DMS153 treated with DMSO at 0.1 percent for 48 hours (cell line): ENCODE measurements at regions not wholly inside any gene's neighbourhood (a gene's known extent, or its start where the extent isn't known, plus 50 kb on each side); places are given as distances from the start of the nearest gene placed in this dataset.

Experiments
- DNase-seq: peaks from one replicate; lab custom pipeline; 2025; ENCODE audit not compliant: unreplicated experiment; lab: John Stamatoyannopoulos, UW

GRCh38 chr12:88957358-88957757 lies 377.1 kb upstream of the KITLG start:
- no peak for DNase-seq

DNA sequence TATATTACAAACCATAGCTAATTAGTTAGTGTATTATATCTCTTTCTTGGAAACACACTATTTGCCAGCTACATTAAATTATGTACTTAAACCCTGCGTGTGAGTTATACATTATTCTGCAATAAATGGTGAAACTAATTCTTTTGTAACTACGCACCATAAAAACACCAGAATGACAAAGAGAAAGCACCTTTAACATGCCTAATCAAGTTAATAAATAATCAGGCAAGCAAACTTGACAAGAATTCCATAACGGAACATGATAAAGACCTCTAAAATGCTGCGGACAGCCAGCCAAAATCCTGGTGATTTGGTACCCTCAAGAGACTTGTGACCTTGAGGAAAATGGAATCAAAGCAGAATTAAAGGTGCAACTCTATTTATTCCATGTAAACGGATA lies 375.3 kb upstream of the KITLG start:
- DNase-seq, result no peak

DNA sequence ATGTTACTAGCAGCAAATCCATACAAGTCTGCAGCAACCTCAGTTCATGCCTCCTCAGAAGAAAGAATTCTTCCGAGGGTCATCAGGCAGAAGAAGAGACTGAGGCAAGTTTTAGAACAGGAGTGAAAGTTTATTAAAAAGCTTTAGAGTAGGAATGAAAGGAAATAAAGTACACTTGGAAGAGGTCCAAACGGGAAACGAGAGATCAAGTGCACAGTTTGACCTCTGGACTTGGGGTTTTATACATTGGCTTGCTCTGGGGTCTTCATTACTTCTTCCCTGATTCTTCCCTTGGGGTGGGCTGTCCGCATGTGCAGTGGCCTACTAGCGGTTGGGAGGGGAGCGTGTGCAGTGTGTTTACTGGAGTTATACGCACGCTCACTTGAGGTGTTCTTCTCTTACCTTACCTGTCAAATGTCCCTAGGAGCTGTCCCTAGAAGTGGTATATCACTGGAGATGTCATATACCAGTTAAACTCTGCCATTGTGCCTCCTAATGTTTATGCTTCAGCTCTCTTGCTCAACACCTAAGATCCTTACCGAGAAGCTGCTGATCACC lies 372.8 kb upstream of the KITLG start:
- no peak for DNase-seq

DNA sequence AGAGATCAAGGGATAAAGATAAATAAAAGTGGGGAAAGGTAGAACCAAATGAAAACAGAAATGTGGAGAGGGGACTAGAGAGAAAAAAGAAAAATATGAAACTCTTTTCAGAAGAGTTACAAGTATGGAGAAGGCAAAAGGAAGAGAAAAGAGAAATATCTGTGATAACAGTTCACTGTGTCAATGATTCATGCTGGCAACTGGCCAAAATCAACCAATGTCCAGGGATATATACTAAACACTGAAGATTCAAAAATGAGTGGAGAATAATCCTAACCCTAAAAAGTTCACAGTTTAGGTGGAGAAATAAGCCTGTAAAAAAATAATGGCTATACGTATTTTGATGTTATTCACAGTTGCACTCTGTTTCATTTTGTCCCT lies 372.3 kb upstream of the KITLG start:
- no peak for DNase-seq

- DNase-seq, result no peak
These were observed 371.7 kb upstream of the KITLG start for GRCh38 chr12:88951860-88952561.

DNA sequence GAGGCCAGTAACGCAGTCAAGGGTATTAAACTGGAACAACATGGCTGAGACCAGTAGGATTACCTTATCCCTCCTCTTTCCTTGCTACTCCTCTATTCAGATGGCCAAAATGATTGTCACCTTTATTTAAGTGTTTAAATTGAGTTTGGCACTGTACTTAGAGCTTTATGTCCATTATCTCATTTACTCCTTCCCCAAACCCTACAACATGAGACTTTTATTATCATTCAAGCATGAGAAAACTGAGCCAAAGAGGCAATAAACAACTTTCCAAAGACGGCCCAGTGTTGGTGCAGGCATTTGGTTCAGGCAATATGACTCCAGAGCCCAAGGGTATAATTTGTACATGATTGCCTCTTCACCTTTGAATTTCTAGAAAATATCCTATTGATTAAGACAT lies 370.9 kb upstream of the KITLG start:
- DNase-seq, result no peak

DNA sequence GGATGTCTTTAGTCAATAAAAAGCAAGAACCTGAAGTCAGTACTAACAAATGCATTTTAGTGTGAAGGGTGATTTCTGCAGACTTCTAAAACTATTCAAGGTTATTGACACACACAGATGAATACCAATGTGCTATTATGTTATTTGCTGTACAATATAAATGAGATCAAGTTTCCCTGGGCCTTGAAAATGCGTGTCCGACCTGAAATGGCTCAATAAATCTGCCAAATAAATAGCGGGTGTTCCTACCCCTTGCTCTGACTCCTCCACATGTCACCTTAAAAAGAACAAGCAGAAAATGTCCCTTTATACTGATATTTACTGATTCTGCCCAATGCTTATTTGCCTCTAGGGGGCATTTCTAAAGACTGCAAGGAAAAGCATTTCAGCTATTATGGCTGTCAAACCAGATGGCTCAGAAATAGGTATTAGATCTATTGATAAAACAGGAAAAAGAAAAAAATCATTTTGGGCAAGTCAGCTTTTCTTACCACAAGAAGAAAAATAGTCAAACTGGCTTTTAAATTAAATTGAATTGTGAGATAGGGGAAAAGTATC lies 367.3 kb upstream of the KITLG start:
- DNase-seq, result no peak

DNA sequence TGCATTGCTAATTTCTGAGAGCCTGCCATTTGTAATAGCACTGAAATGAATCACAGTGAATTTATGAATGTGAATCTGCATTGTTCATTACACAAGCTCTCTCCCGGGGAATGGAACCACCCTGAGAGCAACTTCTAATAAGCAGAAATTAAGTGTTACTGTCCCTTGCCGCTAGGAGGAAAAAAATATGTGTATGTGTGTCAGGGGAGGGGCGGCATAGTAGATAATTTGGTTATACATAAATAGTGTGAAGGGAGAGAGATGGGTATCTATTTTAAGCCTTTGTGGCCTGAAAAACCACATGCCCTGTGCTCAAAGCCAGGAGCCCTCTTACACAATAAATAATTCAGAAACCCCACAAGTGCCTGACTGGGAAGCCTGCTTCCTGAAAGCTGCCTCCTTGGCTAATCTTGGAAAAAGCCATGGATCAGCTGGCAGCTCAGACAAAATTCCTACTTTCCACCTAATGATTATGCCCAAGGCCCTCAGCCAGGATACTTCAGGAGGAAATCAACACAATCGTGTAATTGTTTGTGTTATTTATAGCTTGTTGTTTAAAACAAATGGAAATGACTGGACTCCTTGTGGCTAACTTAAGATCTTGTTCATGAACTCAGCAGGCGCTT lies 366.2 kb upstream of the KITLG start:
- no peak for DNase-seq

DNA sequence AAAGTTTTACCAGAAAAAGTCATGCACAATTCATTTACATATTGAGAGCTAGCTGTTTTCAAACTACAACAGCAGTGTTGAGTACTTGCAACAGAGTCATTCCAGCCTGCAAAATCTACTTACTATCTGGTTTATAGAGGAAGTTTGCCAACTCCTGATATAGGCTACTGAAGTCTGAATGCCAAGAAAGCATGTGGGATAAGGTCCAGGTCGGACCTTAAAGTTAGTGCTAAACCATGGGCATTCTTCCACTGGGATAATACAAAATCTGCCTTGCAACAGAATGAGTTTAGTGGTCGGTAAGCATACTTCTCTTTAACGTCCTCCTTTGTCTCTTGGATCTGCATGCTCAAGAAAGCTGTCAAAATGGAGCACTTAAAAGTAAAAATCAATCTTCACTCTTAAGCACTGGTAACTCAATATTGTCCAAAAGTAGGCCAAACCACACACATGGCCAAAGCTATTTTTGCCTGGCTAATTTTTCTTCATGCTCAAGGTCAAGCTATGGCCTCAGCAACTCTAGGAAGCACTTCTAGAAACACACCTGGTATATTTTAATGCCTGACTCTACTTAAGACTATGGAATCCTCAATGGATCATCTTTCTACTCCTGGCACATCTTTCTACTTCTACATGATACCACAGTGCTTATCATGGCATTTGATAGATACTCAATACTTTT lies 364.9 kb upstream of the KITLG start:
- no peak for DNase-seq

DNA sequence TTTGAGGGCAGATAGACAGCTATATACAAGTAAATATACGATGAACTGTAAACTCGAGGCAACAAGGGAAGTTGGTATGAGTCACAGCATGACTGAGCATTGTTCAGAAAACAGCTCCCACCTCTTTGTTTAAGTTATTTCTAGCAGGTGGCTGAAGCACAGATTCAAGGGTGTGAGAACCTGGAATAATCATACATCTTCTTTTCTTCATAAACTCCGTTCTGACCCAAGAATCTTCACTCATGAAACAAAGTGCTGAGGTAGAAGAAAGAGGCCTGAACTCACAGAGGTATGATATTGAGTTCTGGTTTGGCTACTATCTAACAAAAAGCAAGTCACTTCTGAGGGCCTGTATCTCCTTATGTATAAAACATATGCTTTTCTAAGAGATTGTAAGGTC lies 364.1 kb upstream of the KITLG start:
- no peak for DNase-seq

DNA sequence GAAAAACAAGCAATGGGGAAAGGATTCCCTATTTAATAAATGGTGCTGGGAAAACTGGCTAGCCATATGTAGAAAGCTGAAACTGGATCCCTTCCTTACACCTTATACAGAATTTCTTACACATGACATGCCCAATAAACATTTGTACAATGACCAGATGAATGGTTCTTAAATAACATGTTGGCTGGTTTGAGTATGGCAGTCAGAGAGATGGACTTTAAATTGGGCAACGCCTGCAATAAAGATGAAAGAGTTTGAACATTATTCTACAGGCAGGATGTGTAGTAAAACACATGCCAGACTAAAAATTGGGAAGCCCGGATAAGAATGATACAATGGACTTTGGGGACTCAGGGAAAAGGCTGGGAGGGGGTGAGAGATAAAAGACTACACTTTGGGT lies 360.6 kb upstream of the KITLG start:
- no peak for DNase-seq

- no peak for DNase-seq
These were observed 355.6 kb upstream of the KITLG start for GRCh38 chr12:88935856-88936255.

DNA sequence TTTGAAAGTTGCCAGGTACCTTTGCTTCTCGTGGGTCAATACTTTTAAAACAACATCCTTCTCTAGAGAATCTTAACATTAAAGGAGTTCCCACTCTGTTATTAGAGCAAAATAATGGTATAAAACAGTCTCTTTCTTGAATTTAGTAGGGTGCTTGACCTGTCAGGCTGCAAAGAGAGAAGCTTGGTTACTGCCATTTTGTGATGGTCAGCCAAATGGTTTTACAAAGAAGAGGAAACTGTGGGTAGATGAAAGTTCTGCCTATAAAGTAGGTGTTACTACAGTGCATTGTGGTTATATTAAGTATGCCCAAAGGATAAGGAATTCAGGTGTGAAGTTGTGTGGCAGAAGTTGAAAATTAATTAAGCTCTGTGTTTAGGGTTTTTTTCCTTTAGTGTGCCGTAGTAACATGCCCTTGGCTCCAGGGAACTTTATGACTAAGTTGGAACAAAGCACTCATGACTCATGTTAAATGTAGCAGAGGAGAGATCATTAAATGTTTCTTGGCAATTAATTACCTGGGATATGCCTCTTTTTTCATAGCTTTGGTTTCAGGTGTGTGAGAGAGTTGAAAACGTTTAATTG lies 354.0 kb upstream of the KITLG start:
- DNase-seq, result no peak

DNA sequence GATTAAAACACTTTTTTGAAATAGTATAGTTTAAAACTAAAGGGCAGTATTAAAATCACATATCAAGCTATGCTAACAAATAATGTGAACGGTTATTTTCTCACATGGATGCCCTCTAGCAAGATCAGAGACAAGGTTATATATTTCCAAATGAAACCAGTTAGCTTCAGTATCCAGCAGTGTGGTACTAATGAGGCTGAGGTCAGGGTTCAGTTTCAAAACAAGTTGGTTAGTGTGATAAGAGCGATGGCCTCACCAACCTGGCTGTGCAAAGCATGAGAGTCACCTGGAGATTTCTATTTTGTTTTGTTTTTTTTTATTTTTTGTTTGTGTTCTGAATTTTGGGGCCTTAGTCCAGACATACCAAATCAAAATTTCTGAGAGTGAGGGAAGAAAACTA lies 352.2 kb upstream of the KITLG start:
- DNase-seq, result no peak

- no peak for DNase-seq
These were observed 351.3 kb upstream of the KITLG start for GRCh38 chr12:88931598-88931997.

DNA sequence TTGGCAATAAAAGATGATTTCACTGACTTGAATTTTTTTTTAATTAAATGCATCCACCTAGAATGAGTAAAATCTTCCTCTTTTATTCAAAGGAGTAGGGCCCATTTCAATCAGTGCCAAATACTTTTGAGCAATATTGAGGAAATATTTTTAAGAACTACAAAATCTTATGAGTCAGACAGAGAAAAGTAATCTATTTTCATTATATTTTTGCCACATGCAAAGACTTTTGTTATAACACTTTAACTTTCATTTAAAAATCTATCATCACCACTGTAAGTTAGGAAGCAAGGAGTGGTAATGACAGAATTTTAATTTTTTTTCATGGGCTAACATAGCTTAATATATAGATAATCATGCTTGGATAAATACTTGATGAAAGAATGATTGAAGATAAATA lies 345.2 kb upstream of the KITLG start:
- no peak for DNase-seq

- no peak for DNase-seq
These were observed 343.9 kb upstream of the KITLG start for GRCh38 chr12:88924162-88924561.

- DNase-seq, result no peak
These were observed 343.4 kb upstream of the KITLG start for GRCh38 chr12:88923631-88924030.

DNA sequence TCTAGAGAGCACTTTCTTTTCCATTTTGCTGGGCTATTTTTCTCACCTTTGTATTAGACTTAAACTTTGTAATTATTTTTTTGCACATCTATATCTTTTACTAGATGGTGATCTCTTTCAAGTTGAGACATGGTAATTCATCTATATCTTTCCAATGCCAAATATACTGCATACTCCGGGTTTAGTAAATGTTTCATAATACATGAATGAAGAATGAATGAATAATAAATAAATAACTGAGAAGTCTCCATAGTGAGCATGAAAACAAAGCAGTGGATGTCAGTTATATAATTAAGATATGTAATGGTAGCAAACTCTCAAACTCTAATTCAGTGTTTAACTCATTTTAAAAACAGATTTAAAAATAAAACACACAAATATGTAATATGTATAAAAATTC lies 342.5 kb upstream of the KITLG start:
- no peak for DNase-seq

GRCh38 chr12:88921890-88922532 lies 341.7 kb upstream of the KITLG start:
- no peak for DNase-seq

GRCh38 chr12:88921434-88921833 lies 341.2 kb upstream of the KITLG start:
- no peak for DNase-seq
